Central memory CD8-positive, alpha-beta T cell (primary cell): ENCODE measurements at regions not wholly inside any gene's neighbourhood (a gene's known extent, or its start where the extent isn't known, plus 50 kb on each side); places are given as distances from the start of the nearest gene placed in this dataset.

Experiments used
- ATAC-seq: fragments of 150-1000 bp; cut with Tn5 transposase; replicated peaks from 2 replicates; pipeline ENCODE4 v1.10.0; 2022; ENCODE audit warnings: mild to moderate bottlenecking, moderate FRiP score, moderate number of reproducible peaks; ENCODE audit not compliant: poor library complexity, severe bottlenecking; ENCODE audit errors: extremely low read depth
- DNase-seq, 2 donors: peaks; one replicate each; pipeline ENCODE4 v3.0.0; 2021; ENCODE audit warnings: low spot score in 2 of 2
- H3K27ac Mint-ChIP-seq: one replicate; pipeline ENCODE4 v1.8.0; 2022; ENCODE audit warnings: low read depth, mild to moderate bottlenecking, moderate library complexity, mixed read lengths
- H3K27me3 Mint-ChIP-seq: one replicate; pipeline ENCODE4 v1.8.0; 2022; ENCODE audit warnings: mixed read lengths
- H3K36me3 Mint-ChIP-seq: one replicate; pipeline ENCODE4 v1.8.0; 2022; ENCODE audit warnings: mild to moderate bottlenecking, moderate library complexity, mixed read lengths; ENCODE audit not compliant: insufficient read depth
- H3K4me1 Mint-ChIP-seq: one replicate; pipeline ENCODE4 v1.8.0; 2022; ENCODE audit warnings: mixed read lengths
- H3K4me3 Mint-ChIP-seq: one replicate; pipeline ENCODE4 v1.8.0; 2022; ENCODE audit warnings: mild to moderate bottlenecking, moderate library complexity, mixed read lengths
- H3K9me3 Mint-ChIP-seq: one replicate; pipeline ENCODE4 v1.8.0; 2022; ENCODE audit warnings: mixed read lengths

DNA sequence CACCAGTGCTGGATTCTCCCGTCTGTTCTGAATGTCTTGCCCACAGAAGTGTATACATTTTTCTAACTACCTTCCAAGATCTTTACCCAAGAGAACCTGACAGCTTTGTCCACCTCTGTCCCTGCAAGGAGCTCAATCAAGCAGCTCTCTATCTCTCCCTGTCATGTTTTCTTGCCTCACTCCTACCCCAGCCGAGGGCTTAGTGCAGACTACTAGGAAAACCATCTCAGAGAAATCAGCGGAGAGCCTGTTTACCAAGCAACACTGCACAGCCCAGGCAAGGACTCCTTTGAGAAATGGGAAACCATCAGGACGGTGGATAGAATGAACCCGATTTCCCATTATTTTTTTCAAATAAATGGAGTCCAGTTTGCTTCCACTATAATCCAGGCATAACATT is 250.7 kb upstream of the JARID2 start:
- Mint-ChIP-seq H3K27me3 (no peaks in the 10 kb centered on the region), H3K4me3 (no peak overlapping the region)
- ATAC-seq = no peak

DNA sequence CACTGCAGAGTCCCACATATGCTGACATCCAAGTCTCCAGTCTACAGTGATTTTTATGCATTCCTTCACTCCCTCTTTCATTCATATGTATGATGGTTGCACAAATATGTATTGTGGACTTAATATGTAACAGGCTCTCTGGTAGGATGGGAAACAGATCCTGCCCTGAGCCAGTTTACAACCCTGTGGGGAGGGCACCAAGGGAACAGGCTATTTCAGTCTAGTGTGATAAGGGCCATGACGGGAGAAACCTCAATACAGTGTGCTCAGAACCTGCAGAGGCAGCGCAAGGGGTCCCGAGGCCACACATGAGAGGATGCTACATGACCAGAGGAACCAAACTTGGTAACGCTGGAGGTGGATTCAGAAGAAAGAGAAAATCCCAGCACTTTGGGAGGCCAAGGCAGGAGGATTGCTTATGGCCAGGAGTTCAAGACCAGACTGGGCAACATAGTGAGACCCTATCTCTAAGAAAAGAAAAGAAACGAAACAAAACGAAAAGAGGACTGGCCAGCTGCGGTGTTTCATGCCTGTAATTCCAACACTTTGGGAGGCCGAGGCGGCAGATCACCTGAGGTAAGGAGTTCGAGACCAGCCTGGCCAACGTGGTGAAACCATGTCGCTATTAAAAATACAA is 249.8 kb upstream of the JARID2 start:
- Mint-ChIP-seq H3K27ac (no peak overlapping the region), H3K4me3 (no peak overlapping the region), H3K4me1 (no peaks in the 10 kb centered on the region), H3K36me3 (no peaks in the 10 kb centered on the region), H3K27me3 (no peaks in the 10 kb centered on the region), H3K9me3 (no peaks in the 10 kb centered on the region)
- ATAC-seq (no peak), DNase-seq (no peak)

More for the DNA sequence above, 250.7 kb upstream of the JARID2 start:
- H3K9me3 Mint-ChIP-seq = no peaks in the 10 kb centered on the region
- H3K27ac Mint-ChIP-seq = no peak overlapping the region
- no peak for DNase-seq
- no peaks in the 10 kb centered on the region for H3K4me1 Mint-ChIP-seq
- H3K36me3 Mint-ChIP-seq = no peaks in the 10 kb centered on the region

DNA sequence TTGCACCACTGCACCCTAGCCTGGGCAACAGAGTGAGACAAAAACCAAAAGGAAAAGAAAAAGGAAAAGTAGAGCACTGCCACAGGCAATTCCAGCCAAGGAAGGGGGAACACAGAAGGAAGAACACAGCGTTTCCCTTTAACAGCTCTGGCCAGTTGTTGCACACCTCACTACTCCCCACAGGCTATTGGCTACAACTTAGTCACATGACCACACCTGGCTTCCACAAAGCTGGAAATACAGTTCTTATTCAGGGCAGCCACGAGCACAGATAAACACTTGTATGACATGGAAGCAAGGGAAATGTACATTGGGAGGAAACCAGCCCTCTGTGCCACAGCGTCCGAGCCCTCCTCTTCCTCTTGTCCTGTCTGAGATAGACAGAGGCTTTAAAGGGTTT is 249.0 kb upstream of the JARID2 start:
- no peak for DNase-seq
- H3K9me3 Mint-ChIP-seq = no peaks in the 10 kb centered on the region

DNA sequence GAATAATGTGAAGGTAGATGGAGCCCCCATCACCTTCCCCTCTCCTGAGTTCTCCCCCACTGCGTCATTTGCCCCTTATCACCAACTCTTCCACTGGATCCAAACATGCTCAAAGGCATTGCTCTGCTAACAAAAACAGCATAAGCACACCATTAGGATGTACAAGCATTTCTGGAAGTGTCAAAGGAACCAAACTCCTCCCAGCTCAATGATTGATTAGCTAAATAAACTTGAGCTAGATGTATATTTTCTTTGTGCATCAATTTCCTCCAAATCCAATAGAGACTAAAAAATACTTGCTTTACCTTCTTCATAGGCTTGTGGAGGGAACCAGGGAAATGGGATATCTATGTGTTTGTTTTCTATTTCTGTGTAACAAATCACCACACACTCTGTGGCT is 248.4 kb upstream of the JARID2 start:
- ATAC-seq = no peak
- Mint-ChIP-seq H3K36me3 (no peaks in the 10 kb centered on the region), H3K9me3 (no peaks in the 10 kb centered on the region), H3K4me3 (no peak overlapping the region), H3K27ac (no peak overlapping the region), H3K27me3 (no peaks in the 10 kb centered on the region), H3K4me1 (no peaks in the 10 kb centered on the region)
- no peak for DNase-seq

More for the DNA sequence above, 249.0 kb upstream of the JARID2 start:
- H3K36me3 Mint-ChIP-seq = no peaks in the 10 kb centered on the region
- no peaks in the 10 kb centered on the region for H3K27me3 Mint-ChIP-seq
- H3K27ac Mint-ChIP-seq = no peak overlapping the region
- ATAC-seq = no peak
- H3K4me1 Mint-ChIP-seq = no peaks in the 10 kb centered on the region
- no peak overlapping the region for H3K4me3 Mint-ChIP-seq

DNA sequence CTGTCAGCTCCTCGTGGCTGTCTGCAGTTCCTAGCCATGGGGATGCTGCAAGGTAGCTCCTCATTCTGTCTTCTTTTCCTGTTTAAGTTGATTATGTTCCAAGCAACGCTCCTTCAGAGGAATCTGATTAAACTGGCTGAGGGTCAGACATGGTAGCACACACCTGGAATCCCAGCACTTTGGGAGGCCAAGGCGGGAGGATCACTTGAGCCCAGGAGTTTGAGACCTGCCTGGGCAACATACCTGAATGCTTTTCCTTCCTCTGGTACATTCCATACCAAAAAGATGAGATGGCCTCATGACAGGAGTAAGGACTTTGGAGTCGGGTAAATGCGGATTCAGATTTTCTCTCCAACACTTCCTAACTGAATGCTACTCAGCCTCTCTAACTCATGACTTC is 246.8 kb upstream of the JARID2 start:
- DNase-seq = no peak
- Mint-ChIP-seq H3K9me3 (no peaks in the 10 kb centered on the region), H3K4me1 (no peaks in the 10 kb centered on the region), H3K4me3 (no peak overlapping the region), H3K27ac (no peak overlapping the region), H3K27me3 (no peaks in the 10 kb centered on the region), H3K36me3 (no peaks in the 10 kb centered on the region)
- no peak for ATAC-seq

GRCh38 chr6:15001326-15001910 is 244.5 kb upstream of the JARID2 start:
- no peaks in the 10 kb centered on the region for H3K9me3 Mint-ChIP-seq
- H3K27me3 Mint-ChIP-seq = no peaks in the 10 kb centered on the region
- DNase-seq (no peak), ATAC-seq (no peak)
- H3K27ac Mint-ChIP-seq = no peak overlapping the region
- no peak overlapping the region for H3K4me3 Mint-ChIP-seq
- no peaks in the 10 kb centered on the region for H3K36me3 Mint-ChIP-seq
- no peaks in the 10 kb centered on the region for H3K4me1 Mint-ChIP-seq

- DNase-seq (no peak), ATAC-seq (no peak)
- no peaks in the 10 kb centered on the region for H3K27me3 Mint-ChIP-seq
- H3K4me3 Mint-ChIP-seq = no peak overlapping the region
- H3K27ac Mint-ChIP-seq = no peak overlapping the region
- no peaks in the 10 kb centered on the region for H3K4me1 Mint-ChIP-seq
- H3K9me3 Mint-ChIP-seq = no peaks in the 10 kb centered on the region
- H3K36me3 Mint-ChIP-seq = no peaks in the 10 kb centered on the region
Observed at GRCh38 chr6:15008269-15008668, 237.6 kb upstream of the JARID2 start.

DNA sequence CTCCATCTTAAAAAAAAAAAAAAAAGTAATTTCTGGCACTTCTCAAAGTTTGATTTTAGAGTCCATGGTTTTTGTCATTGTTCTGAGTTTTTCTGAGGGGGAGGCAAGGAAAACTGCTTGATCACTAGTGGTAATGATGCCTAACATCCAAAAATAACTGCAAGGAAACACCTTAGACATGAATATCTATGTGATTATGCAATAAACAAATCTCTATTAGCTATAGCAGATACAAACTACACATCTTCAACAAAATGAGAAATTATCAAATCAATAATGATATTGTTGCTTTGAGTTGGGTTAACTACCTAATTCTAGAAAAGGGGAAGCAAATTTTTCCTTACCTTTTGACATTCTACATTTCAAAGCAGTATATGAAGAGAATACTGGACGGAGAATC is 230.9 kb upstream of the JARID2 start:
- H3K27me3 Mint-ChIP-seq = no peaks in the 10 kb centered on the region
- no peak for ATAC-seq
- no peak overlapping the region for H3K27ac Mint-ChIP-seq

DNA sequence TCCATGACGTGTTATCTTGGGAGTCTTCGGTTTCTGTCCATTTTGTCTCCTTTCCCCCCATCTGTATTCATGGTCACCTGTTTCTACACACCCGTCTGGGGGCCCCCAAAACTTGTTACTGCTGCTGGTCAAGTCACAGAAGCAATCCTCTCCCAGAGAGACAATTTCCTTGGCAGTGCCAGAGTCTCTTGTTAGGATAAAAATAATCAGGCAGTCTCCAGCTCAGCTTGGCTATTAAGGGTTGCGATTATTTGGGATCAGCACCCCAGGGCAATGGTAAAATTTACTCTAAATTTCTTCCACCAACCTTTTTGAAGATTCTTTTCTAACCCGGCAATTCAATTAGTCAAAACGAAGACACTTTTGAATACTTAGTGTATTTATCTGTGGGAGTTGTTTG is 229.1 kb upstream of the JARID2 start:
- ATAC-seq (no peak), DNase-seq (no peak)
- Mint-ChIP-seq H3K4me1 (peaks cover 5% of the 10 kb centered on the region), H3K27me3 (no peaks in the 10 kb centered on the region), H3K36me3 (no peaks in the 10 kb centered on the region), H3K4me3 (no peak overlapping the region), H3K27ac (no peak overlapping the region), H3K9me3 (no peaks in the 10 kb centered on the region)

More for the DNA sequence above, 230.9 kb upstream of the JARID2 start:
- H3K9me3 Mint-ChIP-seq = no peaks in the 10 kb centered on the region
- no peak for DNase-seq
- H3K4me1 Mint-ChIP-seq = no peaks in the 10 kb centered on the region
- no peaks in the 10 kb centered on the region for H3K36me3 Mint-ChIP-seq
- H3K4me3 Mint-ChIP-seq = no peak overlapping the region

- no peak for ATAC-seq
- DNase-seq = no peak
- Mint-ChIP-seq H3K4me1 (peaks cover 9% of the 10 kb centered on the region), H3K4me3 (no peak overlapping the region), H3K27ac (no peak overlapping the region), H3K36me3 (no peaks in the 10 kb centered on the region), H3K9me3 (no peaks in the 10 kb centered on the region), H3K27me3 (no peaks in the 10 kb centered on the region)
Observed at GRCh38 chr6:15017261-15017660, 228.6 kb upstream of the JARID2 start.

DNA sequence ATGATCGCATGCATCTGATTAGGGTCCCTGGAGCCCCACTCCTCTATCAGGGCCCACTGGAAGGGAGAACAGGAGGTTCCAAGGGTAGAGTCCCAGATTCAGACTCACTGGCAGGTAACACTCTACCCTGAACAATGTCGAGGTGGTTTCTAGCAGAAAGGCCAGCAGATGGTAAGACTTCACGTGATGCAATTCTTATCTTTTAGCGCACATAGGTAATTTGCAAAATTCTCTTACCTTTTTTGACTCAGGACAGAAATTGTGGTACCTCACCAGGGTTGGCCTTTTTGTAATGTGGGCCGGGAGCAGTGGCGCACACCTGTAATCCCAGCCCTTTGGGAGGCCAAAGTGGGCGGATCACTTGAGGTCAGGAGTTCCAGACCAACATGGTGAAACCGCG is 228.1 kb upstream of the JARID2 start:
- ATAC-seq = no peak
- no peaks in the 10 kb centered on the region for H3K27me3 Mint-ChIP-seq
- H3K4me3 Mint-ChIP-seq = no peak overlapping the region
- no peaks in the 10 kb centered on the region for H3K9me3 Mint-ChIP-seq
- DNase-seq = no peak
- peaks cover 9% of the 10 kb centered on the region for H3K4me1 Mint-ChIP-seq
- no peaks in the 10 kb centered on the region for H3K36me3 Mint-ChIP-seq
- no peak overlapping the region for H3K27ac Mint-ChIP-seq

DNA sequence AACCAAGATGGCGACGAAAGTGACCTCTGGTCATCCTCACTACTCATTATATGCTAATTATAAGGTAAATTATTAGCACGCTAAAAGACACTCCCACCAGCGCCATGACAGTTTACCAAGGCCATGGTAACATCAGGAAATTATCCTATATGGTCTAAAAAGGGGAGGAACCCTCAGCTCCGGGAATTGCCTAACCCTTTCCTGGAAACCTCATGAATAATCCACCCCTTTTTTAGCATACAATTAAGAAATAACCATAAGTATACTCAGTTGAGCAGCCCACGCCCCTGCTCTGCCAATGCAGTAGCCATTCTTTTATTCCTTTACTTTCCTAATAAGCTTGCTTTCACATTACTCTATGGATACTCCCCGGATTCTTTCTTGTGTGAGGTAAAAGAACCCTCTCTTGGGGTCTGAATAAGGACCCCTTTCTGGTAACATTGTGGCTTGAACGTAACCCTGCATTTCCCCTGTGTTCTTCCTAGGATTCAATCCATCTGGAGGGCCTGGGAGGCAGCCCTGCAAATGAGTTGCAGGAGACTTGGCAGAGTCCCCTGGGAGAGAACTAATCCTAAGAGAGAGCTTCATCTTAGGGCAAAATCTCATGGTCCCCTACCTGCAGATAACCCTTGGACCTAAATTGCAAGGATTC is 225.6 kb upstream of the JARID2 start:
- peaks cover 17% of the 10 kb centered on the region for H3K4me1 Mint-ChIP-seq
- ATAC-seq = no peak
- peaks cover 7% of the 10 kb centered on the region for H3K36me3 Mint-ChIP-seq
- H3K27ac Mint-ChIP-seq = no peak overlapping the region
- H3K27me3 Mint-ChIP-seq = no peaks in the 10 kb centered on the region
- no peaks in the 10 kb centered on the region for H3K9me3 Mint-ChIP-seq
- DNase-seq = no peak
- H3K4me3 Mint-ChIP-seq = no peak overlapping the region

GRCh38 chr6:15021074-15021473 is 224.8 kb upstream of the JARID2 start:
- H3K27ac Mint-ChIP-seq = peak overlapping the region; percentile 11
- peaks cover 17% of the 10 kb centered on the region for H3K4me1 Mint-ChIP-seq
- DNase-seq = no peak
- H3K36me3 Mint-ChIP-seq = peaks cover 7% of the 10 kb centered on the region
- H3K27me3 Mint-ChIP-seq = no peaks in the 10 kb centered on the region
- no peak for ATAC-seq
- H3K9me3 Mint-ChIP-seq = no peaks in the 10 kb centered on the region
- no peak overlapping the region for H3K4me3 Mint-ChIP-seq
